CD4-positive, alpha-beta T cell (primary cell): ENCODE measurements at regions not wholly inside any gene's neighbourhood (a gene's known extent, or its start where the extent isn't known, plus 50 kb on each side); places are given as distances from the start of the nearest gene placed in this dataset.

Experiments
- ATAC-seq: fragments of 200-7000 bp; cut with Tn5 transposase; one replicate; pipeline ENCODE4 v1.10.0; 2022; ENCODE audit warnings: mild to moderate bottlenecking; ENCODE audit not compliant: poor library complexity
- CTCF ChIA-PET: fragments of 350-600 bp; sonication (Branson Sonifier 250); formaldehyde crosslinking; loops from one replicate; lab custom pipeline; 2021; ENCODE audit warnings: antibody characterized with exemption, inconsistent platforms; lab: Charles Lee
- POLR2A ChIA-PET: fragments of 350-600 bp; sonication (Branson Sonifier 250); formaldehyde crosslinking; loops from one replicate; lab custom pipeline; 2021; ENCODE audit warnings: antibody characterized with exemption, inconsistent platforms; lab: Charles Lee
- DNase-seq, 14 experiments: peaks; one replicate each; pipeline ENCODE4 v3.0.0-alpha.2; 2013 to 2020; ENCODE audit warnings: mixed read lengths in 2 of 14
- H3K27ac ChIP-seq, 2 donors: one replicate each; pipeline versions ENCODE4 v1.5.1 to v1.7.0; 2013; ENCODE audit warnings: low read length in 2 of 2, low read depth in 1 of 2, mild to moderate bottlenecking in 1 of 2
- H3K27me3 ChIP-seq, 2 experiments: 1 replicate in 1 of 2; 2 replicates in 1 of 2; pipeline versions ENCODE4 v1.6.1 to v1.7.0; 2013; ENCODE audit warnings: low read length in 2 of 2, control low read depth in 1 of 2, mild to moderate bottlenecking in 1 of 2, moderate library complexity in 1 of 2; ENCODE audit not compliant: insufficient read depth in 2 of 2, control insufficient read depth in 1 of 2
- H3K36me3 ChIP-seq: one replicate; pipeline ENCODE4 v1.6.1; 2013; ENCODE audit warnings: low read length, control low read depth; ENCODE audit not compliant: insufficient read depth
- H3K4me1 ChIP-seq: one replicate; pipeline ENCODE4 v1.6.1; 2013; ENCODE audit warnings: low read length, control low read depth; ENCODE audit not compliant: insufficient read depth
- H3K4me3 ChIP-seq: one replicate; pipeline ENCODE4 v1.5.1; 2013; ENCODE audit warnings: mild to moderate bottlenecking, low read length, moderate library complexity
- H3K9me3 ChIP-seq, 2 experiments: 1 replicate in 1 of 2; 2 replicates in 1 of 2; pipeline versions ENCODE4 v1.6.1 to v1.7.0; 2013; ENCODE audit warnings: low read length in 2 of 2, mild to moderate bottlenecking in 2 of 2, control low read depth in 1 of 2, moderate library complexity in 1 of 2; ENCODE audit not compliant: control insufficient read depth in 1 of 2, insufficient read depth in 1 of 2
- H3K27ac Mint-ChIP-seq: one replicate; pipeline ENCODE4 v1.8.0; 2020; ENCODE audit warnings: mixed read lengths
- H3K27me3 Mint-ChIP-seq: one replicate; pipeline ENCODE4 v1.8.0; 2021; ENCODE audit warnings: mixed read lengths
- H3K36me3 Mint-ChIP-seq: one replicate; pipeline ENCODE4 v1.8.0; 2021; ENCODE audit warnings: low read depth, mixed read lengths
- H3K4me1 Mint-ChIP-seq: one replicate; pipeline ENCODE4 v1.8.0; 2021; ENCODE audit warnings: low read depth, mixed read lengths
- H3K4me3 Mint-ChIP-seq: one replicate; pipeline ENCODE4 v1.8.0; 2020; ENCODE audit warnings: mild to moderate bottlenecking, mixed read lengths
- H3K9me3 Mint-ChIP-seq: one replicate; pipeline ENCODE4 v1.8.0; 2020; ENCODE audit warnings: mixed read lengths
- CTCF ChIP-seq: fragments of 200-600 bp; IDR thresholded peaks from one replicate; pipeline ENCODE4 v1.8.0; 2022; ENCODE audit warnings: antibody characterized with exemption, mild to moderate bottlenecking
- intact Hi-C, 2 experiments: fragments of 100-400 bp; cut with DNase I in 1 of 2; cut with micrococcal nuclease in 1 of 2; formaldehyde crosslinking; loops; one replicate each; pipeline versions ENCODE4 v1.15.1 to v1.9.0; 2023 to 2025; cut with DNase I, micrococcal nuclease

- intact Hi-C loops: no loop called here
- no peak for TF ChIP-seq CTCF
- no peak overlapping the region for H3K27ac ChIP-seq
- Mint-ChIP-seq H3K36me3 (no peaks in the 10 kb centered on the region), H3K4me1 (no peaks in the 10 kb centered on the region), H3K27me3 (no peaks in the 10 kb centered on the region), H3K4me3 (no peak overlapping the region), H3K27ac (no peak overlapping the region), H3K9me3 (no peaks in the 10 kb centered on the region)
- no peaks in the 10 kb centered on the region for H3K9me3 ChIP-seq
- H3K4me1 ChIP-seq: no peaks in the 10 kb centered on the region
- no peak overlapping the region for H3K4me3 ChIP-seq
- DNase-seq (no peak), ATAC-seq (no peak)
- no peaks in the 10 kb centered on the region for H3K27me3 ChIP-seq
- no peaks in the 10 kb centered on the region for H3K36me3 ChIP-seq
- ChIA-PET POLR2A (no interaction called here), CTCF (no interaction called here)
Measured at GRCh38 chr3:113103588-113103987, 107.8 kb upstream of the BOC start.

GRCh38 chr3:113104357-113105092 is 106.8 kb upstream of the BOC start:
- Mint-ChIP-seq H3K27ac (no peak overlapping the region), H3K9me3 (no peaks in the 10 kb centered on the region), H3K4me1 (no peaks in the 10 kb centered on the region), H3K4me3 (no peak overlapping the region), H3K27me3 (no peaks in the 10 kb centered on the region), H3K36me3 (no peaks in the 10 kb centered on the region)
- CTCF ChIA-PET: no interaction called here
- intact Hi-C loops: no loop called here
- no peak overlapping the region for H3K4me3 ChIP-seq
- ATAC-seq (no peak), DNase-seq (no peak)
- POLR2A ChIA-PET: no interaction called here
- H3K27me3 ChIP-seq: no peaks in the 10 kb centered on the region
- H3K4me1 ChIP-seq: no peaks in the 10 kb centered on the region
- no peak overlapping the region for H3K27ac ChIP-seq
- TF ChIP-seq CTCF: no peak
- H3K36me3 ChIP-seq: no peaks in the 10 kb centered on the region
- no peaks in the 10 kb centered on the region for H3K9me3 ChIP-seq

GRCh38 chr3:113105093-113105449 is 106.3 kb upstream of the BOC start:
- no peak overlapping the region for H3K4me3 Mint-ChIP-seq
- CTCF ChIA-PET: no interaction called here
- H3K9me3 ChIP-seq: no peaks in the 10 kb centered on the region
- no peak overlapping the region for H3K27ac ChIP-seq
- POLR2A ChIA-PET: no interaction called here
- no peaks in the 10 kb centered on the region for H3K9me3 Mint-ChIP-seq
- H3K4me1 ChIP-seq: no peaks in the 10 kb centered on the region
- H3K27me3 ChIP-seq: no peaks in the 10 kb centered on the region
- H3K4me3 ChIP-seq: no peak overlapping the region
- H3K4me1 Mint-ChIP-seq: no peaks in the 10 kb centered on the region
- ATAC-seq (no peak), DNase-seq (no peak)
- no peaks in the 10 kb centered on the region for H3K36me3 ChIP-seq
- no peaks in the 10 kb centered on the region for H3K36me3 Mint-ChIP-seq
- H3K27me3 Mint-ChIP-seq: no peaks in the 10 kb centered on the region
- TF ChIP-seq CTCF: no peak
- H3K27ac Mint-ChIP-seq: no peak overlapping the region
- intact Hi-C loops: no loop called here
